ENCODE measurements at regions not wholly inside any gene's neighbourhood (a gene's known extent, or its start where the extent isn't known, plus 50 kb on each side); places are given as distances from the start of the nearest gene placed in this dataset.
"Not testable (repeated sequence)": the region's sequence is repeated elsewhere in the genome, so short reads cannot be mapped to it uniquely, and the experiment has no call there.

GRCh38 chr7:26424319-26424718 is 132.7 kb downstream of the SNX10 start:
- not testable (repeated sequence) for H3K9me3 ChIP-seq (replicated peaks in 1 of 11); H3K27ac ChIP-seq; H3K9ac ChIP-seq; H3K27me3 ChIP-seq; H3K4me2 ChIP-seq; H3K4me3 ChIP-seq; H4K20me1 ChIP-seq; H3K36me3 ChIP-seq
- H3K4me1 ChIP-seq = peaks cover 0 to 15% (median 10%) of the 10 kb centered on the region in 10 experiments; a peak in 16 of 20 replicates

- TF ChIP-seq Cebpa-rat (IDR thresholded peaks at IDR 0.05) = no peak
- Histone ChIP-seq H3K36me3 (no peaks in the 10 kb centered on the region), H3K9ac (no peak overlapping the region)
Measured at GRCh38 chr7:26425655-26426054, 134.0 kb downstream of the SNX10 start.

GRCh38 chr7:26426096-26426495 is 134.4 kb downstream of the SNX10 start:
- no peak for TF ChIP-seq Cebpa-rat (IDR thresholded peaks at IDR 0.05)
- H3K27me3 ChIP-seq = no peaks in the 10 kb centered on the region
- no peak overlapping the region for H3K27ac ChIP-seq
- H3K4me2 ChIP-seq = no peak overlapping the region
- no peaks in the 10 kb centered on the region for H3K36me3 ChIP-seq
- no peak overlapping the region for H3K4me3 ChIP-seq
- H4K20me1 ChIP-seq = no peaks in the 10 kb centered on the region
- no peak overlapping the region for H3K9ac ChIP-seq
- peaks cover 0 to 15% (median 10%) of the 10 kb centered on the region in 10 experiments; a peak in 15 of 20 replicates for H3K4me1 ChIP-seq
- H3K9me3 ChIP-seq (replicated peaks in 1 of 11) = peaks cover 0 to 7% (median 0%) of the 10 kb centered on the region in 11 experiments; a peak in 4 of 22 replicates

More at GRCh38 chr7:26425655-26426054, 134.0 kb downstream of the SNX10 start:
- no peaks in the 10 kb centered on the region for H4K20me1 ChIP-seq
- H3K4me1 ChIP-seq = peaks cover 0 to 15% (median 10%) of the 10 kb centered on the region in 10 experiments; a peak in 16 of 20 replicates
- H3K4me3 ChIP-seq = no peak overlapping the region
- no peak overlapping the region for H3K4me2 ChIP-seq
- peaks cover 0 to 7% (median 0%) of the 10 kb centered on the region in 11 experiments; a peak in 4 of 22 replicates for H3K9me3 ChIP-seq (replicated peaks in 1 of 11)
- H3K27ac ChIP-seq = no peak overlapping the region
- H3K27me3 ChIP-seq = no peaks in the 10 kb centered on the region

GRCh38 chr7:26428571-26428970 is 136.9 kb downstream of the SNX10 start:
- H3K27ac ChIP-seq = no peak overlapping the region
- no peak for TF ChIP-seq Cebpa-rat (IDR thresholded peaks at IDR 0.05)

GRCh38 chr7:26429168-26429567 is 137.5 kb downstream of the SNX10 start:
- Histone ChIP-seq H4K20me1 (no peaks in the 10 kb centered on the region), H3K4me2 (no peak overlapping the region; a peak in 1 of 22 replicates), H3K27me3 (no peaks in the 10 kb centered on the region), H3K4me1 (no peaks in the 10 kb centered on the region), H3K9me3 (replicated peaks in 1 of 11) (peaks cover 0 to 7% (median 0%) of the 10 kb centered on the region in 11 experiments; a peak in 4 of 22 replicates), H3K4me3 (no peak overlapping the region), H3K9ac (no peak overlapping the region), H3K36me3 (no peaks in the 10 kb centered on the region), H3K27ac (no peak overlapping the region)
- TF ChIP-seq Cebpa-rat (IDR thresholded peaks at IDR 0.05) = no peak

More at GRCh38 chr7:26428571-26428970, 136.9 kb downstream of the SNX10 start:
- Histone ChIP-seq H4K20me1 (no peaks in the 10 kb centered on the region), H3K36me3 (no peaks in the 10 kb centered on the region), H3K4me1 (peaks cover 0 to 5% (median 4%) of the 10 kb centered on the region in 10 experiments; a peak in 15 of 20 replicates), H3K4me3 (no peak overlapping the region), H3K4me2 (no peak overlapping the region), H3K9ac (no peak overlapping the region), H3K27me3 (no peaks in the 10 kb centered on the region), H3K9me3 (replicated peaks in 1 of 11) (peaks cover 0 to 7% (median 0%) of the 10 kb centered on the region in 11 experiments; a peak in 4 of 22 replicates)

- H3K4me1 ChIP-seq = no peaks in the 10 kb centered on the region
- no peak overlapping the region for H3K4me3 ChIP-seq
- H3K9ac ChIP-seq = no peak overlapping the region
- H4K20me1 ChIP-seq = no peaks in the 10 kb centered on the region
- no peak for TF ChIP-seq Cebpa-rat (IDR thresholded peaks at IDR 0.05)
- no peaks in the 10 kb centered on the region for H3K9me3 ChIP-seq (replicated peaks in 1 of 11)
- H3K4me2 ChIP-seq = no peak overlapping the region
- no peaks in the 10 kb centered on the region for H3K27me3 ChIP-seq
- H3K36me3 ChIP-seq = no peaks in the 10 kb centered on the region
- no peak overlapping the region for H3K27ac ChIP-seq
Measured at GRCh38 chr7:26434974-26435373, 143.3 kb downstream of the SNX10 start.

- no peak overlapping the region for H3K27ac ChIP-seq
- H3K4me2 ChIP-seq = no peak overlapping the region
- no peaks in the 10 kb centered on the region for H3K4me1 ChIP-seq
- H3K4me3 ChIP-seq = no peak overlapping the region
- H4K20me1 ChIP-seq = no peaks in the 10 kb centered on the region
- H3K27me3 ChIP-seq = no peaks in the 10 kb centered on the region
- no peaks in the 10 kb centered on the region for H3K9me3 ChIP-seq (replicated peaks in 1 of 11)
- H3K36me3 ChIP-seq = no peaks in the 10 kb centered on the region
- no peak overlapping the region for H3K9ac ChIP-seq
- TF ChIP-seq Cebpa-rat (IDR thresholded peaks at IDR 0.05) = no peak
Measured at GRCh38 chr7:26437003-26437532, 145.4 kb downstream of the SNX10 start.

GRCh38 chr7:26438078-26438477 is 146.4 kb downstream of the SNX10 start:
- no peaks in the 10 kb centered on the region for H3K4me1 ChIP-seq
- no peaks in the 10 kb centered on the region for H4K20me1 ChIP-seq
- TF ChIP-seq Cebpa-rat (IDR thresholded peaks at IDR 0.05) = no peak
- H3K9ac ChIP-seq = no peak overlapping the region
- no peak overlapping the region for H3K4me2 ChIP-seq
- H3K4me3 ChIP-seq = no peak overlapping the region
- no peak overlapping the region for H3K27ac ChIP-seq
- H3K27me3 ChIP-seq = no peaks in the 10 kb centered on the region
- no peaks in the 10 kb centered on the region for H3K36me3 ChIP-seq
- no peaks in the 10 kb centered on the region; a peak in 1 of 22 replicates for H3K9me3 ChIP-seq (replicated peaks in 1 of 11)

- Histone ChIP-seq H3K27ac (no peak overlapping the region), H3K36me3 (no peaks in the 10 kb centered on the region), H3K4me2 (no peak overlapping the region), H3K4me1 (no peaks in the 10 kb centered on the region), H3K4me3 (no peak overlapping the region), H4K20me1 (no peaks in the 10 kb centered on the region), H3K9me3 (replicated peaks in 1 of 11) (no peaks in the 10 kb centered on the region; a peak in 1 of 22 replicates), H3K27me3 (no peaks in the 10 kb centered on the region), H3K9ac (no peak overlapping the region)
- no peak for TF ChIP-seq Cebpa-rat (IDR thresholded peaks at IDR 0.05)
Measured at GRCh38 chr7:26439521-26440232, 148.0 kb downstream of the SNX10 start.

Measured in BLaER1 treated with 17β-estradiol and CSF1 and Interleukin-3, amounts not matched to agents 10 nM and 100 nM (cell line).